K562 (cell line): ENCODE measurements at regions not wholly inside any gene's neighbourhood (a gene's known extent, or its start where the extent isn't known, plus 50 kb on each side); places are given as distances from the start of the nearest gene placed in this dataset.

ENCODE experiments used
- ATAC-seq: fragments of 200-7000 bp; cut with Tn5 transposase; 3 replicates; pipeline ENCODE4 v1.9.1; 2020; ENCODE audit warnings: moderate library complexity
- BruUV-seq: library from RNA; stranded (reverse); fragments of 400-500 nt; replicated peaks from 2 replicates; lab custom pipeline; 2021; lab: Mats Ljungman, UMichigan
- CTCF ChIA-PET: fragments of 300-600 bp; formaldehyde crosslinking; extraction: SDS; loops from one replicate; lab custom pipeline; 2021; ENCODE audit warnings: low intra/inter-chr PET ratio; lab: Yijun Ruan, JAX
- POLR2A ChIA-PET: fragments of 300-600, 350-650 bp; sonication (Branson Sonifier 250); formaldehyde crosslinking; extraction: SDS; loops from one replicate; lab custom pipeline; 2021; ENCODE audit warnings: antibody characterized with exemption, inconsistent platforms; lab: Yijun Ruan, JAX
- DNase-seq, 4 experiments: peaks; one replicate each; pipeline versions ENCODE4 v3.0.0 to v3.0.0-alpha.2; 2011 to 2018; ENCODE audit warnings: low spot score in 3 of 4, mixed read lengths in 3 of 4; ENCODE audit errors: extremely low read depth in 1 of 4
- FAIRE-seq: peaks from 2 replicates; lab custom pipeline; 2011; peaks lifted over from hg19 to GRCh38; lab: Jason Lieb, UNC
- H2AFZ ChIP-seq: 2 replicates; pipeline ENCODE4 v1.6.0; 2011; ENCODE audit warnings: low read depth, low read length, control low read depth, inconsistent platforms
- H3K27ac ChIP-seq: fragments of 200-600 bp; 3 replicates; pipeline ENCODE4 v1.8.0; 2011; ENCODE audit warnings: low read depth, mild to moderate bottlenecking, control low read depth, inconsistent platforms, low read length, moderate library complexity, mixed read lengths; ENCODE audit errors: extremely low read depth
- H3K27me3 ChIP-seq, 2 experiments: fragments of 300-600 bp in 1 of 2; 2 replicates in 1 of 2; 3 replicates in 1 of 2; pipeline versions ENCODE4 v1.6.0 to v1.8.0; 2011; ENCODE audit warnings: inconsistent platforms in 2 of 2, low read length in 2 of 2, mild to moderate bottlenecking in 1 of 2, mixed read lengths in 1 of 2, moderate library complexity in 1 of 2; ENCODE audit not compliant: control insufficient read depth in 2 of 2, insufficient read depth in 2 of 2
- H3K36me3 ChIP-seq: fragments of 300-600 bp; 3 replicates; pipeline ENCODE4 v1.8.0; 2011; ENCODE audit warnings: mild to moderate bottlenecking, low read length, inconsistent platforms; ENCODE audit not compliant: control insufficient read depth, insufficient read depth
- H3K4me1 ChIP-seq, 2 experiments: fragments of 200-600 bp in 1 of 2; replicated peaks in 1 of 2; 2 replicates in 1 of 2; 3 replicates in 1 of 2; pipeline versions ENCODE4 v1.5.1 to v1.8.0; 2011; ENCODE audit warnings: inconsistent platforms in 2 of 2, low read length in 2 of 2, mild to moderate bottlenecking in 1 of 2, mixed read lengths in 1 of 2, moderate library complexity in 1 of 2; ENCODE audit not compliant: control insufficient read depth in 2 of 2, insufficient read depth in 2 of 2
- H3K4me2 ChIP-seq: 2 replicates; pipeline ENCODE4 v1.6.1; 2011; ENCODE audit warnings: low read length, control low read depth, inconsistent platforms, mixed read lengths; ENCODE audit not compliant: insufficient read depth
- H3K4me3 ChIP-seq: fragments of 200-600 bp; sonication (generic), shearing (Covaris generic); 2 replicates; pipeline ENCODE4 v1.5.1; 2016; ENCODE audit warnings: control low read depth, inconsistent platforms
- H3K79me2 ChIP-seq: fragments of 200-600 bp; 3 replicates; pipeline ENCODE4 v1.8.0; 2011; ENCODE audit warnings: low read length, inconsistent platforms; ENCODE audit not compliant: control insufficient read depth, insufficient read depth
- H3K9ac ChIP-seq, 2 experiments: 2 replicates each; pipeline versions ENCODE4 v1.6.0 to v1.6.1; 2011; ENCODE audit warnings: low read depth in 2 of 2, low read length in 2 of 2, control low read depth in 1 of 2, inconsistent platforms in 1 of 2, mild to moderate bottlenecking in 1 of 2, mixed read lengths in 1 of 2; ENCODE audit not compliant: insufficient read depth in 1 of 2
- H3K9me1 ChIP-seq: one replicate; pipeline ENCODE4 v1.6.0; 2011; ENCODE audit warnings: inconsistent platforms, mild to moderate bottlenecking, low read length, moderate library complexity; ENCODE audit not compliant: control insufficient read depth, insufficient read depth
- H3K9me3 ChIP-seq: replicated peaks from 2 replicates; pipeline ENCODE4 v1.5.1; 2011; ENCODE audit warnings: low read depth, low read length, inconsistent platforms; ENCODE audit not compliant: control insufficient read depth, insufficient read depth
- H4K20me1 ChIP-seq: replicated peaks from 2 replicates; pipeline ENCODE4 v1.6.1; 2011; ENCODE audit warnings: low read length, inconsistent platforms, mixed read lengths; ENCODE audit not compliant: control insufficient read depth, insufficient read depth
- DMBX1 ChIP-seq: fragments of 250-450 bp; sonication (Bioruptor Pico); IDR thresholded peaks from 2 replicates; pipeline ENCODE4 v1.8.0; 2022; ENCODE audit warnings: inconsistent platforms, mild to moderate bottlenecking, moderate library complexity, borderline replicate concordance
- MTA3 ChIP-seq: fragments of 450-650 bp; formaldehyde crosslinking; IDR thresholded peaks from 2 replicates; pipeline ENCODE4 v1.6.1; 2017; ENCODE audit warnings: mild to moderate bottlenecking, borderline replicate concordance
- NR4A1 ChIP-seq, 2 experiments: fragments of 250-450 bp in 1 of 2; fragments of 450-650 bp in 1 of 2; sonication (Bioruptor Pico) in 1 of 2; IDR thresholded peaks; 2 replicates each; pipeline versions ENCODE4 v1.4.0 to v1.6.1; 2016 to 2020; ENCODE audit warnings: mild to moderate bottlenecking in 2 of 2, missing compliant biosample characterization in 1 of 2, missing genetic modification characterization in 1 of 2, moderate library complexity in 1 of 2
- PML ChIP-seq: IDR thresholded peaks from 2 replicates; pipeline ENCODE4 v1.6.1; 2012; ENCODE audit warnings: low read length, inconsistent platforms
- PRPF4 ChIP-seq: fragments of 200-400 bp; formaldehyde crosslinking; IDR thresholded peaks from one replicate; pipeline ENCODE4 v1.6.1; 2017; ENCODE audit warnings: low read length, low read depth, mild to moderate bottlenecking; ENCODE audit not compliant: insufficient read depth, poor library complexity, severe bottlenecking
- SMAD4 ChIP-seq: fragments of 250-450 bp; sonication (Bioruptor Pico); conservative IDR thresholded peaks from 2 replicates; pipeline ENCODE4 v1.8.0; 2021; ENCODE audit warnings: inconsistent platforms, mild to moderate bottlenecking, moderate library complexity
- SMARCA5 ChIP-seq: fragments of 450-650 bp; IDR thresholded peaks from 2 replicates; pipeline ENCODE4 v1.6.1; 2016
- SUPT5H ChIP-seq: fragments of 450-650 bp; IDR thresholded peaks from 2 replicates; pipeline ENCODE4 v1.6.1; 2016
- TARDBP ChIP-seq: fragments of 450-650 bp; IDR thresholded peaks from 2 replicates; pipeline ENCODE4 v1.6.1; 2016
- ZKSCAN8 ChIP-seq: fragments of 200-800 bp; sonication (Bioruptor generic); IDR thresholded peaks from 2 replicates; pipeline ENCODE4 v1.6.1; 2016; ENCODE audit warnings: missing genetic modification characterization, missing compliant biosample characterization
- ZNF586 ChIP-seq: fragments of 450-650 bp; formaldehyde crosslinking; conservative IDR thresholded peaks from 2 replicates; pipeline ENCODE4 v1.4.0; 2020; ENCODE audit warnings: mild to moderate bottlenecking, moderate library complexity
- ZNF717 ChIP-seq: fragments of 250-450 bp; sonication (Bioruptor Pico); IDR thresholded peaks from 2 replicates; pipeline ENCODE4 v1.5.0; 2021
- WGBS: fragments of 100-300 bp; shearing (Covaris generic); methylation state at CpG from one replicate; pipeline ENCODE4 v1.1.6; 2016; ENCODE audit warnings: low coverage, mixed read lengths; ENCODE audit not compliant: insufficient coverage; ENCODE audit errors: missing lambda C conversion rate; 5-methylcytosine and 5-hydroxymethylcytosine counted together
- in situ Hi-C: fragments of 300-500 bp; cut with MboI; formaldehyde crosslinking; loops from 4 replicates; pipeline ENCODE4 v1.15.0; 2018; ENCODE audit warnings: inconsistent platforms, mixed read lengths
- intact Hi-C: fragments of 100-400 bp; cut with micrococcal nuclease; formaldehyde crosslinking; loops from 2 replicates; pipeline ENCODE4 v1.14.2; 2022
- TF ChIP-seq, protein P1 (sequence below): fragments of 200-600 bp; sonication (generic); IDR thresholded peaks from one replicate; pipeline ENCODE4 v1.6.1; 2012; ENCODE audit warnings: mild to moderate bottlenecking, low read depth, low read length, inconsistent platforms
- TF ChIP-seq, protein P2 (sequence below): fragments of 250-450 bp; sonication (Bioruptor Pico); IDR thresholded peaks from 2 replicates; pipeline ENCODE4 v1.5.0; 2021

DNA sequence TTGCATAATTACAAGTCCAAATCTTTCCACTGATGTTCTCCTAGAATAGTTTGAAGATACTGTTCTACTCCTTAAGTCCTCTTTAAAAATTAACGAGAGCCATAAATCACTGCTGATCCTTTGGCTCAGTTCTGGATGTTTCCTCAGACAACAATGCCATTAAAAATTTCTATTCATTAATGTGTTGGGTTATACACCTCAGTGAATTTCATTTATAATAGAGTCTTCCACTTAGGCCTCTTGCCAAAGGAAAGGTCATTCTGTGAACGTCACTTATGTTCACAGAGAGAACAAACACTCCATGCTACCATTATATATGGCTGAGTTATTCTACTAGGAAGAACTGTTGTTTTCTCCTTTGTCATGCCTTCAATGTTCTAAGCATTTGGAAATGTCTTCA lies 1472.3 kb upstream of the CELF4 start:
- FAIRE-seq = no peak
- Histone ChIP-seq H2AFZ (no peak overlapping the region), H4K20me1 (no peaks in the 10 kb centered on the region), H3K27me3 (no peaks in the 10 kb centered on the region), H3K9me3 (no peaks in the 10 kb centered on the region), H3K9ac (no peak overlapping the region), H3K4me2 (no peak overlapping the region), H3K4me3 (no peak overlapping the region), H3K4me1 (no peaks in the 10 kb centered on the region), H3K27ac (no peak overlapping the region), H3K79me2 (no peaks in the 10 kb centered on the region), H3K36me3 (no peaks in the 10 kb centered on the region), H3K9me1 (no peaks in the 10 kb centered on the region)
- no TSS peak for BruUV-seq
- intact Hi-C loops (no loop called here), in situ Hi-C loops (no loop called here)
- 0% methylated on average over 2 of the region's 2 CpGs for WGBS
- no peak for ATAC-seq
- POLR2A ChIA-PET = no interaction called here
- CTCF ChIA-PET = no interaction called here
- DNase-seq = no peak
- TF ChIP-seq ZNF717 (no peak), PRPF4 (no peak), ZKSCAN8 (CRISPR knock-in tag) (no peak), DMBX1 (no peak), MTA3 (no peak), SMARCA5 (no peak), SUPT5H (no peak), ZNF586 (CRISPR knock-in tag) (no peak), TARDBP (no peak), NR4A1 (CRISPR knock-in tag; IDR thresholded peaks at IDR 0.05) (no peak), NR4A1 (tag; IDR thresholded peaks at IDR 0.05) (no peak), SMAD4 (no peak), PML (no peak)
- TF ChIP-seq, protein P1, sequence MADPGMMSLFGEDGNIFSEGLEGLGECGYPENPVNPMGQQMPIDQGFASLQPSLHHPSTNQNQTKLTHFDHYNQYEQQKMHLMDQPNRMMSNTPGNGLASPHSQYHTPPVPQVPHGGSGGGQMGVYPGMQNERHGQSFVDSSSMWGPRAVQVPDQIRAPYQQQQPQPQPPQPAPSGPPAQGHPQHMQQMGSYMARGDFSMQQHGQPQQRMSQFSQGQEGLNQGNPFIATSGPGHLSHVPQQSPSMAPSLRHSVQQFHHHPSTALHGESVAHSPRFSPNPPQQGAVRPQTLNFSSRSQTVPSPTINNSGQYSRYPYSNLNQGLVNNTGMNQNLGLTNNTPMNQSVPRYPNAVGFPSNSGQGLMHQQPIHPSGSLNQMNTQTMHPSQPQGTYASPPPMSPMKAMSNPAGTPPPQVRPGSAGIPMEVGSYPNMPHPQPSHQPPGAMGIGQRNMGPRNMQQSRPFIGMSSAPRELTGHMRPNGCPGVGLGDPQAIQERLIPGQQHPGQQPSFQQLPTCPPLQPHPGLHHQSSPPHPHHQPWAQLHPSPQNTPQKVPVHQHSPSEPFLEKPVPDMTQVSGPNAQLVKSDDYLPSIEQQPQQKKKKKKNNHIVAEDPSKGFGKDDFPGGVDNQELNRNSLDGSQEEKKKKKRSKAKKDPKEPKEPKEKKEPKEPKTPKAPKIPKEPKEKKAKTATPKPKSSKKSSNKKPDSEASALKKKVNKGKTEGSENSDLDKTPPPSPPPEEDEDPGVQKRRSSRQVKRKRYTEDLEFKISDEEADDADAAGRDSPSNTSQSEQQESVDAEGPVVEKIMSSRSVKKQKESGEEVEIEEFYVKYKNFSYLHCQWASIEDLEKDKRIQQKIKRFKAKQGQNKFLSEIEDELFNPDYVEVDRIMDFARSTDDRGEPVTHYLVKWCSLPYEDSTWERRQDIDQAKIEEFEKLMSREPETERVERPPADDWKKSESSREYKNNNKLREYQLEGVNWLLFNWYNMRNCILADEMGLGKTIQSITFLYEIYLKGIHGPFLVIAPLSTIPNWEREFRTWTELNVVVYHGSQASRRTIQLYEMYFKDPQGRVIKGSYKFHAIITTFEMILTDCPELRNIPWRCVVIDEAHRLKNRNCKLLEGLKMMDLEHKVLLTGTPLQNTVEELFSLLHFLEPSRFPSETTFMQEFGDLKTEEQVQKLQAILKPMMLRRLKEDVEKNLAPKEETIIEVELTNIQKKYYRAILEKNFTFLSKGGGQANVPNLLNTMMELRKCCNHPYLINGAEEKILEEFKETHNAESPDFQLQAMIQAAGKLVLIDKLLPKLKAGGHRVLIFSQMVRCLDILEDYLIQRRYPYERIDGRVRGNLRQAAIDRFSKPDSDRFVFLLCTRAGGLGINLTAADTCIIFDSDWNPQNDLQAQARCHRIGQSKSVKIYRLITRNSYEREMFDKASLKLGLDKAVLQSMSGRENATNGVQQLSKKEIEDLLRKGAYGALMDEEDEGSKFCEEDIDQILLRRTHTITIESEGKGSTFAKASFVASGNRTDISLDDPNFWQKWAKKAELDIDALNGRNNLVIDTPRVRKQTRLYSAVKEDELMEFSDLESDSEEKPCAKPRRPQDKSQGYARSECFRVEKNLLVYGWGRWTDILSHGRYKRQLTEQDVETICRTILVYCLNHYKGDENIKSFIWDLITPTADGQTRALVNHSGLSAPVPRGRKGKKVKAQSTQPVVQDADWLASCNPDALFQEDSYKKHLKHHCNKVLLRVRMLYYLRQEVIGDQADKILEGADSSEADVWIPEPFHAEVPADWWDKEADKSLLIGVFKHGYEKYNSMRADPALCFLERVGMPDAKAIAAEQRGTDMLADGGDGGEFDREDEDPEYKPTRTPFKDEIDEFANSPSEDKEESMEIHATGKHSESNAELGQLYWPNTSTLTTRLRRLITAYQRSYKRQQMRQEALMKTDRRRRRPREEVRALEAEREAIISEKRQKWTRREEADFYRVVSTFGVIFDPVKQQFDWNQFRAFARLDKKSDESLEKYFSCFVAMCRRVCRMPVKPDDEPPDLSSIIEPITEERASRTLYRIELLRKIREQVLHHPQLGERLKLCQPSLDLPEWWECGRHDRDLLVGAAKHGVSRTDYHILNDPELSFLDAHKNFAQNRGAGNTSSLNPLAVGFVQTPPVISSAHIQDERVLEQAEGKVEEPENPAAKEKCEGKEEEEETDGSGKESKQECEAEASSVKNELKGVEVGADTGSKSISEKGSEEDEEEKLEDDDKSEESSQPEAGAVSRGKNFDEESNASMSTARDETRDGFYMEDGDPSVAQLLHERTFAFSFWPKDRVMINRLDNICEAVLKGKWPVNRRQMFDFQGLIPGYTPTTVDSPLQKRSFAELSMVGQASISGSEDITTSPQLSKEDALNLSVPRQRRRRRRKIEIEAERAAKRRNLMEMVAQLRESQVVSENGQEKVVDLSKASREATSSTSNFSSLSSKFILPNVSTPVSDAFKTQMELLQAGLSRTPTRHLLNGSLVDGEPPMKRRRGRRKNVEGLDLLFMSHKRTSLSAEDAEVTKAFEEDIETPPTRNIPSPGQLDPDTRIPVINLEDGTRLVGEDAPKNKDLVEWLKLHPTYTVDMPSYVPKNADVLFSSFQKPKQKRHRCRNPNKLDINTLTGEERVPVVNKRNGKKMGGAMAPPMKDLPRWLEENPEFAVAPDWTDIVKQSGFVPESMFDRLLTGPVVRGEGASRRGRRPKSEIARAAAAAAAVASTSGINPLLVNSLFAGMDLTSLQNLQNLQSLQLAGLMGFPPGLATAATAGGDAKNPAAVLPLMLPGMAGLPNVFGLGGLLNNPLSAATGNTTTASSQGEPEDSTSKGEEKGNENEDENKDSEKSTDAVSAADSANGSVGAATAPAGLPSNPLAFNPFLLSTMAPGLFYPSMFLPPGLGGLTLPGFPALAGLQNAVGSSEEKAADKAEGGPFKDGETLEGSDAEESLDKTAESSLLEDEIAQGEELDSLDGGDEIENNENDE = no peak
- TF ChIP-seq, protein P2, sequence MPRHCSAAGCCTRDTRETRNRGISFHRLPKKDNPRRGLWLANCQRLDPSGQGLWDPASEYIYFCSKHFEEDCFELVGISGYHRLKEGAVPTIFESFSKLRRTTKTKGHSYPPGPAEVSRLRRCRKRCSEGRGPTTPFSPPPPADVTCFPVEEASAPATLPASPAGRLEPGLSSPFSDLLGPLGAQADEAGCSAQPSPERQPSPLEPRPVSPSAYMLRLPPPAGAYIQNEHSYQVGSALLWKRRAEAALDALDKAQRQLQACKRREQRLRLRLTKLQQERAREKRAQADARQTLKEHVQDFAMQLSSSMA (CRISPR knock-in tag) = no peak
